ENCODE measurements at regions not wholly inside any gene's neighbourhood (a gene's known extent, or its start where the extent isn't known, plus 50 kb on each side); places are given as distances from the start of the nearest gene placed in this dataset.

DNA sequence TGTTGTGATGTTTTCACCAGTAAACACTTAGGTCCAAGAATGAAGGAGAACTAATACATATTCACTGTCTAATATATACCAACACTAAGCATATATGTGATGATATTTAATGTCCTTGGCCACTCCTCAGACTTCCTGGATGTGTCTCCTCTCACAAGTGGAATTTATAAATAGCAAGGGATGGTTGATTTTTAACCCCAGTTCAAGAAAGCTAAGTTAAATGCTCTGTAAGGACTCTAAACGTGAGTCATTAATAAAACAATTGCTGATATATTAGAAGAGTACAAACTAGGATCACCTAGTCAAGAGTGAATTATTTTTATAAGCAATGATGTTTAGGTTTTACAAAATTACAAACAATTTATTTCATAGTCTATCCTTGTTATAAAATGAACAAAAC is 355.9 kb upstream of the TMEM229A start:
- Histone ChIP-seq H3K4me3 (ENCODE audit: low read depth, low read length) (no peak overlapping the region), H3K27me3 (ENCODE audit: control insufficient read depth, insufficient read depth, low read length) (no peaks in the 10 kb centered on the region), H3K9me3 (ENCODE audit: control insufficient read depth, insufficient read depth, low read length) (no peaks in the 10 kb centered on the region), H3K27ac (ENCODE audit: low read depth, low read length) (no peak overlapping the region)
- CTCF ChIA-PET: no interaction called here
- TF ChIP-seq, protein P1, sequence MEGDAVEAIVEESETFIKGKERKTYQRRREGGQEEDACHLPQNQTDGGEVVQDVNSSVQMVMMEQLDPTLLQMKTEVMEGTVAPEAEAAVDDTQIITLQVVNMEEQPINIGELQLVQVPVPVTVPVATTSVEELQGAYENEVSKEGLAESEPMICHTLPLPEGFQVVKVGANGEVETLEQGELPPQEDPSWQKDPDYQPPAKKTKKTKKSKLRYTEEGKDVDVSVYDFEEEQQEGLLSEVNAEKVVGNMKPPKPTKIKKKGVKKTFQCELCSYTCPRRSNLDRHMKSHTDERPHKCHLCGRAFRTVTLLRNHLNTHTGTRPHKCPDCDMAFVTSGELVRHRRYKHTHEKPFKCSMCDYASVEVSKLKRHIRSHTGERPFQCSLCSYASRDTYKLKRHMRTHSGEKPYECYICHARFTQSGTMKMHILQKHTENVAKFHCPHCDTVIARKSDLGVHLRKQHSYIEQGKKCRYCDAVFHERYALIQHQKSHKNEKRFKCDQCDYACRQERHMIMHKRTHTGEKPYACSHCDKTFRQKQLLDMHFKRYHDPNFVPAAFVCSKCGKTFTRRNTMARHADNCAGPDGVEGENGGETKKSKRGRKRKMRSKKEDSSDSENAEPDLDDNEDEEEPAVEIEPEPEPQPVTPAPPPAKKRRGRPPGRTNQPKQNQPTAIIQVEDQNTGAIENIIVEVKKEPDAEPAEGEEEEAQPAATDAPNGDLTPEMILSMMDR (IDR thresholded peaks at IDR 0.05; ENCODE audit: low read depth, low read length): no peak
- DNase-seq (ENCODE audit: low read depth, low spot score): no peak
- POLR2A ChIA-PET: no interaction called here

DNA sequence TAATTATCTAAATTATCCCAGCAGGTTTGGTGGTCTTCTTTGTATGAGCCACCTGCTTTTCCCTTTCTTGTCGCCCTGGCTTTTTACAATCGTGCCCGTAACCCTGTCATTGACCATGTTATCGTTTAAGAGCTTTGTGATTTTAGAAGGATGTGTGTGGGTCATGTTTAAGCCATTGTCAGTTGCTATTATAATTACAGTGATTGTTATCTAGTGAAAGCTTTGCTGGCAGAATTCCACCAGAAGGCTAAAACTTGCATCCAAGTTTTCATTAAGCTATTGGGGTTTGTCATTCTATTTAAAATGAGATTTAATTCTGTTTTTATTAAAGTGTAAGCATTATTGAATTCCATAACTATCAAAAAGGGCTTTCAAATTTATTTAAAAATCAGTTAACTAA is 354.2 kb upstream of the TMEM229A start:
- Histone ChIP-seq H3K4me3 (ENCODE audit: low read depth, low read length) (no peak overlapping the region), H3K27me3 (ENCODE audit: control insufficient read depth, insufficient read depth, low read length) (no peaks in the 10 kb centered on the region), H3K27ac (ENCODE audit: low read depth, low read length) (no peak overlapping the region), H3K9me3 (ENCODE audit: control insufficient read depth, insufficient read depth, low read length) (no peaks in the 10 kb centered on the region)
- DNase-seq (ENCODE audit: low read depth, low spot score): no peak
- TF ChIP-seq, protein P1 (IDR thresholded peaks at IDR 0.05; ENCODE audit: low read depth, low read length): no peak
- ChIA-PET CTCF (no interaction called here), POLR2A (no interaction called here)

DNA sequence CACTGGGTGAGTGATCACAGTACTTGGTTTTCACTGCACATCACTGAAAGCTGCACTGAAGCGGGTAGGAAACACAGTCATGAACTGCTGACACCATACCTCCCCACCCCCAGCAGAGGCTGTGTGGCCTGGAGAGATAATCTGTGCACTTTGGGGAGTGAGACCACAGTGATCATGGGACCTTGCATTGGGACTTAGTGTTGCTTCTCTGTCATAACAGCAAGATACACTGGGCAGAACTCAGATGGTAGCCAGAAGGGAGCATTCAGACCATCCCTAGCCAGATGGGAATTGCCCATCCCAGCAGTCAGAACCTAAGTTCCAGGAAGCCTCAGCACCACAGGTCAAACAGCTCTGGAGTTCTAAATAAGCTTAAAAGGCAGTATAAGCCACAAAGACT is 346.4 kb upstream of the TMEM229A start:
- CTCF ChIA-PET: no interaction called here
- TF ChIP-seq, protein P1 (IDR thresholded peaks at IDR 0.05; ENCODE audit: low read depth, low read length): no peak
- no peak for DNase-seq (ENCODE audit: low read depth, low spot score)
- Histone ChIP-seq H3K27ac (ENCODE audit: low read depth, low read length) (no peak overlapping the region), H3K9me3 (ENCODE audit: control insufficient read depth, insufficient read depth, low read length) (no peaks in the 10 kb centered on the region), H3K27me3 (ENCODE audit: control insufficient read depth, insufficient read depth, low read length) (no peaks in the 10 kb centered on the region), H3K4me3 (ENCODE audit: low read depth, low read length) (no peak overlapping the region)
- POLR2A ChIA-PET: no interaction called here

DNA sequence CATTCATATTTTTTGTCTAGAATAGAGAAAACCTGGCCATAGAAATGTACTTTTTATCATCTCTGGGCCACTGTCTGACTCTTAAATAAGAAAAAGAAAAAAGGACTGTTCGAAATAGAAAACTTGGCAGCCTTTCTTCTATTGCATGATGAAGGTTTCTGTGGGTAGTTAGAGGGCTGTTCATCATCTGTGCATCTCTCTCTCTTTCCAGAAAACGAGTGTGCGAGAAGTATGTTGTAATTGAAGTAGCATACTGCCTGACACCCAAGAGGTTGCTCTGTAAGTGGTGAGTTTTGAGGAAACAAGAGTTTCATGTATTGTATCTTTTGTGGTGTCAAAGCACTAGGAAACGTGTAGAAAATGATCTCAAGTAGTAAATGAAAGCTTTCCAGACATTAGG is 343.2 kb upstream of the TMEM229A start:
- H3K4me3 ChIP-seq (ENCODE audit: low read depth, low read length): no peak overlapping the region
- CTCF ChIA-PET: no interaction called here
- no peak overlapping the region for H3K27ac ChIP-seq (ENCODE audit: low read depth, low read length)
- TF ChIP-seq, protein P1 (IDR thresholded peaks at IDR 0.05; ENCODE audit: low read depth, low read length): no peak
- POLR2A ChIA-PET: no interaction called here
- no peak for DNase-seq (ENCODE audit: low read depth, low spot score)
- no peaks in the 10 kb centered on the region for H3K9me3 ChIP-seq (ENCODE audit: control insufficient read depth, insufficient read depth, low read length)
- no peaks in the 10 kb centered on the region for H3K27me3 ChIP-seq (ENCODE audit: control insufficient read depth, insufficient read depth, low read length)

DNA sequence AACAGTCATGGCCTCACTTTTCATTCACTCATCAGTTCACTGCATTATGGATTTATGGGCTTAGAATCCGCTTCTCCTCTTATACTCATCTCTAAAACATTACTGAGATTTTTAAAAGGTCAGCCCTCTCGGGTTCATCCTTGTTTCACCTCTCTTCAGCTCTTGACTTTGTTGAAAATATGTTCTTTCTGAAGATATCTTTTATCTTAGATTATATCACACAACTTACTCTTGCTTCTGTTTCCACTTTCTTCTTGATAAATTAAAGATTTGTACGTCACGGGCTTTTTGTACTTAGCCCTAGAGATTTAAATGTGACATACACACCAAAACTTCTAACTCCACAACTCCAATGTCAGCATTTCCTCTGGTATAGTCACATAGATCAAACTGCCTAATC is 342.5 kb upstream of the TMEM229A start:
- Histone ChIP-seq H3K9me3 (ENCODE audit: control insufficient read depth, insufficient read depth, low read length) (no peaks in the 10 kb centered on the region), H3K27ac (ENCODE audit: low read depth, low read length) (no peak overlapping the region), H3K4me3 (ENCODE audit: low read depth, low read length) (no peak overlapping the region), H3K27me3 (ENCODE audit: control insufficient read depth, insufficient read depth, low read length) (no peaks in the 10 kb centered on the region)
- DNase-seq (ENCODE audit: low read depth, low spot score): no peak
- ChIA-PET CTCF (no interaction called here), POLR2A (no interaction called here)
- TF ChIP-seq, protein P1 (IDR thresholded peaks at IDR 0.05; ENCODE audit: low read depth, low read length): no peak

Data from AG04450 (cell line).